CD4-positive, alpha-beta T cell treated with Interleukin-12 subunit alpha and Interleukin-12 subunit beta, for 1 hour (primary cell): ENCODE measurements at regions not wholly inside any gene's neighbourhood (a gene's known extent, or its start where the extent isn't known, plus 50 kb on each side); places are given as distances from the start of the nearest gene placed in this dataset.
"Not testable (repeated sequence)": the region's sequence is repeated elsewhere in the genome, so short reads cannot be mapped to it uniquely, and the experiment has no call there.

ENCODE experiments used
- DNase-seq: peaks from one replicate; pipeline ENCODE4 v3.0.0-alpha.2; 2020

GRCh38 chr2:82344670-82345069 is 2040.1 kb upstream of the LRRTM1 start:
- no peak for DNase-seq

- DNase-seq = no peak
Observed at GRCh38 chr2:82342356-82342755, 2037.8 kb upstream of the LRRTM1 start.

- DNase-seq = no peak
Observed at GRCh38 chr2:82340578-82341053, 2036.1 kb upstream of the LRRTM1 start.

GRCh38 chr2:82339805-82340204 is 2035.3 kb upstream of the LRRTM1 start:
- DNase-seq = no peak

GRCh38 chr2:82333697-82334096 is 2029.1 kb upstream of the LRRTM1 start:
- DNase-seq = no peak

GRCh38 chr2:82330155-82330554 is 2025.6 kb upstream of the LRRTM1 start:
- no peak for DNase-seq

GRCh38 chr2:82326180-82326767 is 2021.7 kb upstream of the LRRTM1 start:
- DNase-seq = not testable (repeated sequence)

- no peak for DNase-seq
Observed at GRCh38 chr2:82320296-82320695, 2015.7 kb upstream of the LRRTM1 start.

- no peak for DNase-seq
Observed at GRCh38 chr2:82317012-82317411, 2012.5 kb upstream of the LRRTM1 start.

GRCh38 chr2:82316586-82316985 is 2012.0 kb upstream of the LRRTM1 start:
- no peak for DNase-seq

- no peak for DNase-seq
Observed at GRCh38 chr2:82314836-82315472, 2010.4 kb upstream of the LRRTM1 start.

GRCh38 chr2:82307511-82307910 is 2003.0 kb upstream of the LRRTM1 start:
- no peak for DNase-seq

- no peak for DNase-seq
Observed at GRCh38 chr2:82301506-82301905, 1997.0 kb upstream of the LRRTM1 start.

- DNase-seq = no peak
Observed at GRCh38 chr2:82289446-82289845, 1984.9 kb upstream of the LRRTM1 start.

GRCh38 chr2:82283075-82283474 is 1978.5 kb upstream of the LRRTM1 start:
- DNase-seq = no peak

- no peak for DNase-seq
Observed at GRCh38 chr2:82282111-82282882, 1977.7 kb upstream of the LRRTM1 start.

GRCh38 chr2:82279367-82279766 is 1974.8 kb upstream of the LRRTM1 start:
- no peak for DNase-seq

GRCh38 chr2:82278416-82278815 is 1973.9 kb upstream of the LRRTM1 start:
- no peak for DNase-seq

- DNase-seq = no peak
Observed at GRCh38 chr2:82275599-82275998, 1971.0 kb upstream of the LRRTM1 start.

- no peak for DNase-seq
Observed at GRCh38 chr2:82268446-82268845, 1963.9 kb upstream of the LRRTM1 start.

- no peak for DNase-seq
Observed at GRCh38 chr2:82260521-82260920, 1956.0 kb upstream of the LRRTM1 start.

GRCh38 chr2:82259551-82259950 is 1955.0 kb upstream of the LRRTM1 start:
- DNase-seq = no peak

- DNase-seq = no peak
Observed at GRCh38 chr2:82257796-82258555, 1953.4 kb upstream of the LRRTM1 start.
